Peyer's patch (tissue), 4 donors: ENCODE measurements at regions not wholly inside any gene's neighbourhood (a gene's known extent, or its start where the extent isn't known, plus 50 kb on each side); places are given as distances from the start of the nearest gene placed in this dataset.

Experiments
- CTCF ChIP-seq, 6 experiments: fragments of 450-650 bp in 4 of 6; fragments of 200-600 bp in 2 of 6; sonication (generic) in 1 of 6; IDR thresholded peaks; one replicate each; pipeline ENCODE4 v1.5.1; 2017 to 2019; ENCODE audit warnings: antibody characterized with exemption in 6 of 6, mild to moderate bottlenecking in 3 of 6, moderate library complexity in 1 of 6
- POLR2A ChIP-seq, 2 donors: fragments of 450-650 bp; IDR thresholded peaks; one replicate each; pipeline ENCODE4 v1.5.1; 2017; ENCODE audit warnings: antibody characterized with exemption in 2 of 2, mild to moderate bottlenecking in 2 of 2, moderate library complexity in 2 of 2

- TF ChIP-seq CTCF (IDR thresholded peaks at IDR 0.05) (no peak), POLR2A (IDR thresholded peaks at IDR 0.05) (no peak)
These were observed 267.3 kb upstream of the SASH1 start for GRCh38 chr6:148075352-148075751.
